K562 (cell line): ENCODE measurements at regions not wholly inside any gene's neighbourhood (a gene's known extent, or its start where the extent isn't known, plus 50 kb on each side); places are given as distances from the start of the nearest gene placed in this dataset.

ENCODE experiments used
- BCLAF1 ChIP-seq, 2 experiments: fragments of 450-650 bp in 1 of 2; IDR thresholded peaks; 2 replicates each; pipeline ENCODE4 v1.6.1; 2011 to 2017; ENCODE audit warnings: low read depth in 2 of 2, antibody characterized with exemption in 1 of 2, borderline replicate concordance in 1 of 2, low read length in 1 of 2, mild to moderate bottlenecking in 1 of 2, mixed read lengths in 1 of 2; ENCODE audit not compliant: control insufficient read depth in 1 of 2
- HNRNPH1 ChIP-seq: fragments of 200-400 bp; formaldehyde crosslinking; optimal IDR thresholded peaks from 2 replicates; pipeline ENCODE3; 2017; ENCODE audit warnings: low read depth, mild to moderate bottlenecking, low read length, moderate library complexity
- L3MBTL2 ChIP-seq: fragments of 450-650 bp; IDR thresholded peaks from 2 replicates; pipeline ENCODE4 v1.6.1; 2016; ENCODE audit warnings: mild to moderate bottlenecking, moderate library complexity
- MGA ChIP-seq: fragments of 450-650 bp; IDR thresholded peaks from 2 replicates; pipeline ENCODE4 v1.6.1; 2016; ENCODE audit warnings: mild to moderate bottlenecking, moderate library complexity
- SIN3A ChIP-seq, 2 experiments: fragments of 150-350 bp in 1 of 2; IDR thresholded peaks; 2 replicates each; pipeline ENCODE4 v1.6.1; 2011 to 2016; ENCODE audit warnings: borderline replicate concordance in 2 of 2, low read depth in 2 of 2, low read length in 2 of 2, mild to moderate bottlenecking in 2 of 2, moderate library complexity in 2 of 2; ENCODE audit not compliant: control insufficient read depth in 1 of 2
- TRIM24 ChIP-seq, 2 experiments: fragments of 450-650 bp; IDR thresholded peaks; 2 replicates each; pipeline ENCODE4 v1.6.1; 2016

DNA sequence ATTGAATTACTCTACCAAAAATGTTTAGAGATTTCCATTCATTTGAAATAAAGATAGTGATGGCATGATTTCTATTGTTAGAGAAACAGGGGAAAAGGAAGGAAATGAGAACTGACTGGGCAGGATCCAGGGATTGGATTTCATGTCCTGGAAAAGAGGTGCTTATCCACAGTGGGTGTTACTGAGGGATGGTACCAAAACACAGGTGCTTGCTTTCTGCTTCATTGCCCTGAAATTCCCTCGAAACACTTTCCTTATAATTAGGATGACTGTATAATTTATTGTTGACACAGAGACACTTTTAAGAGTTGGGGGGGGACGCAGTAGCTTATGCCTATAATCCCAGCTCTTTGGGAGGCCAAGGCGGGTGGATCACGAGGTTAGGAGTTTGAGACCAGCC, 185.0 kb upstream of the KCNK2 start (continued):
- no peak for TF ChIP-seq MGA
- no peak for TF ChIP-seq L3MBTL2
- TF ChIP-seq BCLAF1 (IDR thresholded peaks at IDR 0.05; ENCODE audit: borderline replicate concordance in 1 of 2, control insufficient read depth in 1 of 2, low read depth in 2 of 2, low read length in 1 of 2), result no peak
- no peak for TF ChIP-seq TRIM24 (IDR thresholded peaks at IDR 0.05)
- TF ChIP-seq HNRNPH1, result no peak
- TF ChIP-seq SIN3A (IDR thresholded peaks at IDR 0.05; ENCODE audit: borderline replicate concordance in 2 of 2, control insufficient read depth in 1 of 2, low read depth in 2 of 2, low read length in 2 of 2), result no peak
